Astrocyte of the hippocampus (primary cell): ENCODE measurements at regions not wholly inside any gene's neighbourhood (a gene's known extent, or its start where the extent isn't known, plus 50 kb on each side); places are given as distances from the start of the nearest gene placed in this dataset.

ENCODE experiments used
- DNase-seq: peaks from one replicate; pipeline ENCODE4 v3.0.0; 2011; ENCODE audit warnings: low read depth, low spot score

DNA sequence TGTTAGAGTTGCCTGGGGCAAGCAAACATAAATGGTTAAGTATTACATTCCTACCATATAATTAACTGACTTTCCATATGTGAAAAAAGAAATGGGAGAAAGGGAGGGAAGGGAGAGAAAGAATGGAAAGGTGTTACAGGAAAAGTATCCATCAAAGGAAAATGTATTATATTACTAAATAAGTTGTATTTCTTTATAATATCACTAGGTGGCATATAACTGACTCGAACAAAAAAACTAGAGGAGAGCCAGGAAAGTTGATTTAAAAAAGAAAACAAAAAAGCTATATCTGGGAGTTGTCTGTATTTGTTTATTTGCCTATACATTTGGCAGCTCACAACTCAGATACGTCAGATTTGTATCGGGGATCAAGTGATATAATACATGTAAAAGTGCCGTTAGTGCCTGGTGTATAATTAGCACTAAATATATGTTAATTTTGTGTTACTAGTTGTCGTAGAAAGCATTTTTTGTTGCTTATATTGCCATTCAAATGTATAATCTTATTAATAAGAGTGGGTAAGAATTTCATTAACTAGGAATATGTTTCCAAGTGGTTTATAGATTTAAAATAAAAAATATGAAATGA, 59.6 kb upstream of the ADAMTS19 start:
- DNase-seq = no peak

DNA sequence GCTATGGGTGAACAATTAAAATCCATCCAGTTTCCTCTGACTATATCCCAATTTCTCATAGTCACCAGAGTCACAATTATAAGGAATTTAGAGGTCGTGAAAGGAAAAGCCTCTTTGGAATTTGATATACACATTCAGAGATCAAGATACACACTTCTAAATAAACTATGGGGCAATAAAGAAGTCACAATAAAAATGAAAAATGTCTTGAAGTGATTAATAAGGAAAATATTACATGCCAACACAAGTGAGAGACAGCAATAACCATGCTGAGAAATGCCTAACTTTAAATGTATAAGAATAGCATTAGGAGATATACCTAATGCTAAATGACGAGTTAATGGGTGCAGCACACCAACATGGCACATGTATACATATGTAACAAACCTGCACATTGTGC, 54.9 kb upstream of the ADAMTS19 start:
- DNase-seq = no peak

DNA sequence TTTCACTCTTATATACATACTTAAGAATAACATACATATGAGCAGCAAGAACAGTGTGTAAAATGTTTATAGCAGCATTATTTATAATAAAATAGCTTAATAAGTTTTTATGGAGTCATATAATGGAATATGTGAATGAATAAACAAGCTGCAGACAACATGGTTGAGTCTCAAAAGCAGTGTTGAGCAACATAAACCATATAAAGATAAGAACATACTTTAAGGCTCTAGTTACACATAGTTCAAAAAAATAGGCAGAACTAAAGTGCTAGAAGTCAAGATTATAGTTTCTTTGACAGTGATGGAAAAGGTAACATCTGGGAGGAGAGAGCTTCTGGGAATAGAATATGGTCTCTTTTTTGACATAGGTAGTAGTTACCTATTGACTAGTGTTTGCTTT, 53.7 kb upstream of the ADAMTS19 start:
- no peak for DNase-seq
